ENCODE measurements at regions not wholly inside any gene's neighbourhood (a gene's known extent, or its start where the extent isn't known, plus 50 kb on each side); places are given as distances from the start of the nearest gene placed in this dataset.

DNA sequence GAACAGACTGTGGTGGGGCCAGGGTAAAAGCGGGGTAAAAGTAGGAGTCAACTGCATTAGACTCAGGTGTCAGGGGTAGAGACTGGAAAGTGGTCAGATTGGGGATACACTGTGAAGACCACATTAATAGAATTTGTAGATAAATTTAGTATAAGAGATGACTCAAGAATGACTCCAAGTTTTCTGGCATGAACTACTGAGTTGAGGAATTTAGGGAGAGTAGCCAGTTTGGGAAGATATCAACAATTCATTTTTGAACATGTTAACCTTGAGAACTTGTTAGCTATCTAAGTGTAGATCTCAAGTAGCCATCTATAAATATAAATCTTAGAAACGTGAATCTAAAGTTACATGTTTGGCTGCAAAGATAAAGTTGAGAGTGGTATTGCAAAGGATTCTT is 206.9 kb upstream of the HCCS start:
- H3K27ac ChIP-seq (ENCODE audit: low read depth, low read length, poor library complexity, severe bottlenecking) = no peak overlapping the region
- H3K9ac ChIP-seq (ENCODE audit: low read length) = no peak overlapping the region
- no peaks in the 10 kb centered on the region for H3K9me2 ChIP-seq (ENCODE audit: low read depth, low read length)
- H3F3A ChIP-seq (ENCODE audit: insufficient read depth, low read length) = no peaks in the 10 kb centered on the region
- H4K20me1 ChIP-seq (ENCODE audit: insufficient read depth, low read length) = no peaks in the 10 kb centered on the region
- H3K27me3 ChIP-seq (ENCODE audit: insufficient read depth, low read length) = no peaks in the 10 kb centered on the region
- TF ChIP-seq, protein P1, sequence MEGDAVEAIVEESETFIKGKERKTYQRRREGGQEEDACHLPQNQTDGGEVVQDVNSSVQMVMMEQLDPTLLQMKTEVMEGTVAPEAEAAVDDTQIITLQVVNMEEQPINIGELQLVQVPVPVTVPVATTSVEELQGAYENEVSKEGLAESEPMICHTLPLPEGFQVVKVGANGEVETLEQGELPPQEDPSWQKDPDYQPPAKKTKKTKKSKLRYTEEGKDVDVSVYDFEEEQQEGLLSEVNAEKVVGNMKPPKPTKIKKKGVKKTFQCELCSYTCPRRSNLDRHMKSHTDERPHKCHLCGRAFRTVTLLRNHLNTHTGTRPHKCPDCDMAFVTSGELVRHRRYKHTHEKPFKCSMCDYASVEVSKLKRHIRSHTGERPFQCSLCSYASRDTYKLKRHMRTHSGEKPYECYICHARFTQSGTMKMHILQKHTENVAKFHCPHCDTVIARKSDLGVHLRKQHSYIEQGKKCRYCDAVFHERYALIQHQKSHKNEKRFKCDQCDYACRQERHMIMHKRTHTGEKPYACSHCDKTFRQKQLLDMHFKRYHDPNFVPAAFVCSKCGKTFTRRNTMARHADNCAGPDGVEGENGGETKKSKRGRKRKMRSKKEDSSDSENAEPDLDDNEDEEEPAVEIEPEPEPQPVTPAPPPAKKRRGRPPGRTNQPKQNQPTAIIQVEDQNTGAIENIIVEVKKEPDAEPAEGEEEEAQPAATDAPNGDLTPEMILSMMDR (IDR thresholded peaks at IDR 0.05; ENCODE audit: low read length) = no peak
- TF ChIP-seq EZH2 (IDR thresholded peaks at IDR 0.05; ENCODE audit: borderline replicate concordance, low read length) = no peak
- H3K4me1 ChIP-seq (ENCODE audit: insufficient read depth, low read length, severe bottlenecking) = no peaks in the 10 kb centered on the region
- H3K4me2 ChIP-seq (ENCODE audit: low read length) = no peak overlapping the region
- H3K79me2 ChIP-seq (ENCODE audit: insufficient read depth, low read length) = no peaks in the 10 kb centered on the region
- H2AFZ ChIP-seq (ENCODE audit: low read length) = no peak overlapping the region
- H3K9me3 ChIP-seq (ENCODE audit: low read length) = no peaks in the 10 kb centered on the region
- H3K36me3 ChIP-seq (ENCODE audit: insufficient read depth, low read length) = no peaks in the 10 kb centered on the region
- no peak overlapping the region for H3K4me3 ChIP-seq (ENCODE audit: low read depth, low read length, poor library complexity, severe bottlenecking)

DNA sequence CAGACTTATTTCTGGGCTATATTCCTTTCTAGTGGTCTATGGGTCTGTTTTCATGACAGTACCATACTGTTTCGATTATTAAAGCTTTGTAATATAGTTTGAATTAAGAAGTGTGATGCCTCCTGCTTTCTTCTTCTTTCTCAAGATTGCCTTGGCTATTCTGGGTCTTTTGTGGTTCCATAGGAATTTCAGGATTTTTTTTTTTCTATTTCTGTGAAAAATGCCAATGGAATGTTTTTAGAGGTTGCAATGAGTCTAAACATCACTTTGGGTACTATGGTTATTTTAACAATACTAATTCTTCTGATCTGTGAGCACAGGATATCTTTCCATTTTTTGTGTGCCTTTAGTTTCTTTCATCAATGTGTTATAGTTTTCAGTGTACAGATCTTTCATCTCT is 204.3 kb upstream of the HCCS start:
- H3K36me3 ChIP-seq (ENCODE audit: insufficient read depth, low read length) = no peaks in the 10 kb centered on the region
- H2AFZ ChIP-seq (ENCODE audit: low read length) = no peak overlapping the region
- no peaks in the 10 kb centered on the region for H3K79me2 ChIP-seq (ENCODE audit: insufficient read depth, low read length)
- H3K9ac ChIP-seq (ENCODE audit: low read length) = no peak overlapping the region
- H3K9me3 ChIP-seq (ENCODE audit: low read length) = no peaks in the 10 kb centered on the region
- H3F3A ChIP-seq (ENCODE audit: insufficient read depth, low read length) = no peaks in the 10 kb centered on the region
- no peak for TF ChIP-seq EZH2 (IDR thresholded peaks at IDR 0.05; ENCODE audit: borderline replicate concordance, low read length)
- TF ChIP-seq, protein P1 (IDR thresholded peaks at IDR 0.05; ENCODE audit: low read length) = no peak
- no peak overlapping the region for H3K4me2 ChIP-seq (ENCODE audit: low read length)
- H4K20me1 ChIP-seq (ENCODE audit: insufficient read depth, low read length) = no peaks in the 10 kb centered on the region
- no peak overlapping the region for H3K4me3 ChIP-seq (ENCODE audit: low read depth, low read length, poor library complexity, severe bottlenecking)
- H3K27me3 ChIP-seq (ENCODE audit: insufficient read depth, low read length) = no peaks in the 10 kb centered on the region
- no peak overlapping the region for H3K27ac ChIP-seq (ENCODE audit: low read depth, low read length, poor library complexity, severe bottlenecking)
- no peaks in the 10 kb centered on the region for H3K4me1 ChIP-seq (ENCODE audit: insufficient read depth, low read length, severe bottlenecking)
- no peaks in the 10 kb centered on the region for H3K9me2 ChIP-seq (ENCODE audit: low read depth, low read length)

DNA sequence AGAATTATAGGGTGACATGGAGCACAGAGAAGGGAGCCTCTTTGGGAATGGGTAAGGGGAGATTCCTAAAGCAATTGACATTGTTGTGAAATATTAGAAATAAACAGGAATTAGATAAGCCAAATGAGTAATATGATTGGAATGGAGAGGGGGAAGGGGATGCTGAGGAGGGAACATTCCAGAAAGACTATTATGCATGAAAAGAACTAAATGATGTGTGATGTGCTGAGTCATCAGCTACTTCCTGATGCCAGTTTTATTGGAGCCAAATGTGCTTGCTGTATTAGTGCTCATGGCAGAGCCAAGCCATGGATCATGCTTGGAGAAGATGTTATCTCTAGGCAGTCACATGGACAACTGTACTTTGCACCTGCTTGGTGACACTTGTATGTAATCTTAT is 189.0 kb upstream of the HCCS start:
- Histone ChIP-seq H2AFZ (ENCODE audit: low read length) (no peak overlapping the region), H3K4me1 (ENCODE audit: insufficient read depth, low read length, severe bottlenecking) (no peaks in the 10 kb centered on the region), H3K9ac (ENCODE audit: low read length) (no peak overlapping the region), H3K79me2 (ENCODE audit: insufficient read depth, low read length) (no peaks in the 10 kb centered on the region), H3K9me3 (ENCODE audit: low read length) (no peaks in the 10 kb centered on the region), H4K20me1 (ENCODE audit: insufficient read depth, low read length) (no peaks in the 10 kb centered on the region), H3K36me3 (ENCODE audit: insufficient read depth, low read length) (no peaks in the 10 kb centered on the region), H3K4me2 (ENCODE audit: low read length) (no peak overlapping the region), H3K4me3 (ENCODE audit: low read depth, low read length, poor library complexity, severe bottlenecking) (no peak overlapping the region), H3K9me2 (ENCODE audit: low read depth, low read length) (no peaks in the 10 kb centered on the region), H3K27ac (ENCODE audit: low read depth, low read length, poor library complexity, severe bottlenecking) (no peak overlapping the region), H3K27me3 (ENCODE audit: insufficient read depth, low read length) (no peaks in the 10 kb centered on the region), H3F3A (ENCODE audit: insufficient read depth, low read length) (no peaks in the 10 kb centered on the region)
- TF ChIP-seq, protein P1 (IDR thresholded peaks at IDR 0.05; ENCODE audit: low read length) = no peak
- TF ChIP-seq EZH2 (IDR thresholded peaks at IDR 0.05; ENCODE audit: borderline replicate concordance, low read length) = no peak
